SK-N-SH treated with all-trans-retinoic acid at 6 μM for 48 hours (cell line): ENCODE measurements at regions not wholly inside any gene's neighbourhood (a gene's known extent, or its start where the extent isn't known, plus 50 kb on each side); places are given as distances from the start of the nearest gene placed in this dataset.

Experiments used
- ATAC-seq: fragments of 200-7000 bp; cut with Tn5 transposase; 3 replicates; pipeline ENCODE4 v1.9.1; 2020; ENCODE audit warnings: mild to moderate bottlenecking, moderate library complexity
- ARNTL ChIP-seq: fragments of 450-650 bp; formaldehyde crosslinking; IDR thresholded peaks from 2 replicates; pipeline ENCODE4 v1.5.0; 2020; ENCODE audit warnings: low read depth, mild to moderate bottlenecking, moderate library complexity, borderline replicate concordance
- CSDC2 ChIP-seq: fragments of 250-450 bp; sonication (Bioruptor Pico); IDR thresholded peaks from 2 replicates; pipeline ENCODE4 v1.5.0; 2020; ENCODE audit warnings: mild to moderate bottlenecking, moderate library complexity
- ESRRG ChIP-seq: fragments of 250-450 bp; sonication (Bioruptor Pico); IDR thresholded peaks from 2 replicates; pipeline ENCODE4 v1.6.1; 2021; ENCODE audit warnings: mild to moderate bottlenecking
- GLIS3 ChIP-seq: fragments of 250-450 bp; sonication (Bioruptor Pico); IDR thresholded peaks from 2 replicates; pipeline ENCODE4 v1.5.0; 2020; ENCODE audit warnings: mild to moderate bottlenecking, moderate library complexity
- ISL1 ChIP-seq: fragments of 250-450 bp; sonication (Bioruptor Pico); IDR thresholded peaks from 2 replicates; pipeline ENCODE4 v2.1.2; 2022; ENCODE audit warnings: mild to moderate bottlenecking, moderate library complexity
- OSR1 ChIP-seq: fragments of 250-450 bp; sonication (Bioruptor Pico); IDR thresholded peaks from 2 replicates; pipeline ENCODE4 v1.8.0; 2022; ENCODE audit warnings: moderate library complexity, mild to moderate bottlenecking, inconsistent platforms
- PATZ1 ChIP-seq: fragments of 250-450 bp; sonication (Bioruptor Pico); IDR thresholded peaks from 2 replicates; pipeline ENCODE4 v1.8.0; 2020; ENCODE audit warnings: mild to moderate bottlenecking, moderate library complexity, borderline replicate concordance
- RARB ChIP-seq: fragments of 250-450 bp; sonication (Bioruptor Pico); IDR thresholded peaks from 2 replicates; pipeline ENCODE4 v1.8.0; 2021; ENCODE audit warnings: mild to moderate bottlenecking, moderate library complexity
- SNAI2 ChIP-seq: fragments of 250-450 bp; sonication (Bioruptor Pico); IDR thresholded peaks from 2 replicates; pipeline ENCODE4 v1.5.0; 2020; ENCODE audit warnings: mild to moderate bottlenecking, moderate library complexity
- TOX ChIP-seq: fragments of 250-450 bp; sonication (Bioruptor Pico); IDR thresholded peaks from 2 replicates; pipeline ENCODE4 v1.8.0; 2021; ENCODE audit warnings: mild to moderate bottlenecking, moderate library complexity, borderline replicate concordance
- TSHZ2 ChIP-seq: fragments of 250-450 bp; sonication (Bioruptor Pico); IDR thresholded peaks from 2 replicates; pipeline ENCODE4 v1.5.0; 2020; ENCODE audit warnings: mild to moderate bottlenecking, moderate library complexity
- ZC3H10 ChIP-seq: fragments of 250-450 bp; sonication (Bioruptor Pico); IDR thresholded peaks from 2 replicates; pipeline ENCODE4 v1.5.1; 2021; ENCODE audit warnings: mild to moderate bottlenecking, moderate library complexity
- ZFP3 ChIP-seq: fragments of 250-450 bp; sonication (Bioruptor Pico); IDR thresholded peaks from 2 replicates; pipeline ENCODE4 v1.5.0; 2020; ENCODE audit warnings: mild to moderate bottlenecking, moderate library complexity
- ZFP30 ChIP-seq: fragments of 450-650 bp; formaldehyde crosslinking; IDR thresholded peaks from 2 replicates; pipeline ENCODE4 v1.5.0; 2022; ENCODE audit warnings: mild to moderate bottlenecking, moderate library complexity
- ZNF565 ChIP-seq: fragments of 450-650 bp; formaldehyde crosslinking; conservative IDR thresholded peaks from 2 replicates; pipeline ENCODE4 v1.5.0; 2020; ENCODE audit warnings: low read depth, mild to moderate bottlenecking, moderate library complexity
- ZNF70 ChIP-seq: fragments of 450-650 bp; formaldehyde crosslinking; IDR thresholded peaks from 2 replicates; pipeline ENCODE4 v1.5.0; 2020; ENCODE audit warnings: mild to moderate bottlenecking, moderate library complexity
- ZNF8 ChIP-seq: fragments of 450-650 bp; formaldehyde crosslinking; IDR thresholded peaks from 2 replicates; pipeline ENCODE4 v1.5.0; 2020; ENCODE audit warnings: mild to moderate bottlenecking, moderate library complexity
- TF ChIP-seq, protein P1 (sequence below): fragments of 250-450 bp; sonication (Bioruptor Pico); IDR thresholded peaks from 2 replicates; pipeline ENCODE4 v1.8.0; 2021; ENCODE audit warnings: low read depth, mild to moderate bottlenecking, moderate library complexity, borderline replicate concordance
- TF ChIP-seq, protein P2 (sequence below): fragments of 250-450 bp; sonication (Bioruptor Pico); IDR thresholded peaks from 2 replicates; pipeline ENCODE4 v1.5.1; 2020; ENCODE audit warnings: low read depth, mild to moderate bottlenecking, moderate library complexity
- TF ChIP-seq, protein P3 (sequence below): fragments of 250-450 bp; sonication (Bioruptor Pico); IDR thresholded peaks from 2 replicates; pipeline ENCODE4 v1.5.1; 2021; ENCODE audit warnings: mild to moderate bottlenecking, moderate library complexity

- no peak for ATAC-seq
- TF ChIP-seq TOX (CRISPR knock-in tag): no peak
- TF ChIP-seq CSDC2 (CRISPR knock-in tag): no peak
- TF ChIP-seq SNAI2 (CRISPR knock-in tag): no peak
- TF ChIP-seq, protein P1, sequence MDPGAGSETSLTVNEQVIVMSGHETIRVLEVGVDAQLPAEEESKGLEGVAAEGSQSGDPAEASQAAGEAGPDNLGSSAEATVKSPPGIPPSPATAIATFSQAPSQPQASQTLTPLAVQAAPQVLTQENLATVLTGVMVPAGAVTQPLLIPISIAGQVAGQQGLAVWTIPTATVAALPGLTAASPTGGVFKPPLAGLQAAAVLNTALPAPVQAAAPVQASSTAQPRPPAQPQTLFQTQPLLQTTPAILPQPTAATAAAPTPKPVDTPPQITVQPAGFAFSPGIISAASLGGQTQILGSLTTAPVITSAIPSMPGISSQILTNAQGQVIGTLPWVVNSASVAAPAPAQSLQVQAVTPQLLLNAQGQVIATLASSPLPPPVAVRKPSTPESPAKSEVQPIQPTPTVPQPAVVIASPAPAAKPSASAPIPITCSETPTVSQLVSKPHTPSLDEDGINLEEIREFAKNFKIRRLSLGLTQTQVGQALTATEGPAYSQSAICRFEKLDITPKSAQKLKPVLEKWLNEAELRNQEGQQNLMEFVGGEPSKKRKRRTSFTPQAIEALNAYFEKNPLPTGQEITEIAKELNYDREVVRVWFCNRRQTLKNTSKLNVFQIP (CRISPR knock-in tag): no peak
- TF ChIP-seq, protein P2, sequence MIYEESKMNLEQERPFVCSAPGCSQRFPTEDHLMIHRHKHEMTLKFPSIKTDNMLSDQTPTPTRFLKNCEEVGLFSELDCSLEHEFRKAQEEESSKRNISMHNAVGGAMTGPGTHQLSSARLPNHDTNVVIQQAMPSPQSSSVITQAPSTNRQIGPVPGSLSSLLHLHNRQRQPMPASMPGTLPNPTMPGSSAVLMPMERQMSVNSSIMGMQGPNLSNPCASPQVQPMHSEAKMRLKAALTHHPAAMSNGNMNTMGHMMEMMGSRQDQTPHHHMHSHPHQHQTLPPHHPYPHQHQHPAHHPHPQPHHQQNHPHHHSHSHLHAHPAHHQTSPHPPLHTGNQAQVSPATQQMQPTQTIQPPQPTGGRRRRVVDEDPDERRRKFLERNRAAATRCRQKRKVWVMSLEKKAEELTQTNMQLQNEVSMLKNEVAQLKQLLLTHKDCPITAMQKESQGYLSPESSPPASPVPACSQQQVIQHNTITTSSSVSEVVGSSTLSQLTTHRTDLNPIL (CRISPR knock-in tag): no peak
- no peak for TF ChIP-seq ARNTL (CRISPR knock-in tag)
- TF ChIP-seq ESRRG: no peak
- TF ChIP-seq ZC3H10 (CRISPR knock-in tag): no peak
- TF ChIP-seq ZNF565 (CRISPR knock-in tag): no peak
- TF ChIP-seq GLIS3: no peak
- TF ChIP-seq OSR1 (CRISPR knock-in tag): no peak
- no peak for TF ChIP-seq PATZ1 (CRISPR knock-in tag)
- no peak for TF ChIP-seq ZFP3
- no peak for TF ChIP-seq ISL1 (CRISPR knock-in tag)
- TF ChIP-seq ZNF8 (CRISPR knock-in tag): no peak
- TF ChIP-seq RARB (CRISPR knock-in tag): no peak
These were observed 379.1 kb downstream of the TENT5A start for GRCh38 chr6:81373414-81373813.

DNA sequence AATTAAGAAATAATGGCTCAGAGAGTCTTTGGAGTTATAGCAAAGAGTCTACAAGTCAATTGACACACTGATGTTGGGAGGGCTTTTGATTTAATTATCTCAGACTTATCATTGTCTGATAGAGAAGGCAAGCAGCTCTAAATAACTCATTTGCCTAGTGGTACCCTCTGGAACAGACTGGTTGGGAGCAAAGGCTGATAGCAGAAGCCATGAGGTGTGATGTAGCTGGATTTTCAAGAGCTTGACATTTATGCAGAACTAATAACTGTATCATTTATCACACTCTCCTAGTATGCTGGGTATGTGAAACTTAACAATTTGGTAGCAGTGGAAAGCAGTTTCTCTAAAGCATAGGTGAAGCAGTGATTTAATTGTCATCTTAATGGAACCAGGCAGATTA, 380.6 kb downstream of the TENT5A start:
- TF ChIP-seq ISL1 (CRISPR knock-in tag) (no peak), TOX (CRISPR knock-in tag) (no peak), ZNF70 (CRISPR knock-in tag) (no peak), SNAI2 (CRISPR knock-in tag) (no peak), RARB (CRISPR knock-in tag) (no peak), TSHZ2 (CRISPR knock-in tag) (no peak), ESRRG (no peak), ZNF565 (CRISPR knock-in tag) (no peak), ZFP30 (CRISPR knock-in tag) (no peak)
- TF ChIP-seq, protein P2 (CRISPR knock-in tag): no peak
- TF ChIP-seq, protein P3, sequence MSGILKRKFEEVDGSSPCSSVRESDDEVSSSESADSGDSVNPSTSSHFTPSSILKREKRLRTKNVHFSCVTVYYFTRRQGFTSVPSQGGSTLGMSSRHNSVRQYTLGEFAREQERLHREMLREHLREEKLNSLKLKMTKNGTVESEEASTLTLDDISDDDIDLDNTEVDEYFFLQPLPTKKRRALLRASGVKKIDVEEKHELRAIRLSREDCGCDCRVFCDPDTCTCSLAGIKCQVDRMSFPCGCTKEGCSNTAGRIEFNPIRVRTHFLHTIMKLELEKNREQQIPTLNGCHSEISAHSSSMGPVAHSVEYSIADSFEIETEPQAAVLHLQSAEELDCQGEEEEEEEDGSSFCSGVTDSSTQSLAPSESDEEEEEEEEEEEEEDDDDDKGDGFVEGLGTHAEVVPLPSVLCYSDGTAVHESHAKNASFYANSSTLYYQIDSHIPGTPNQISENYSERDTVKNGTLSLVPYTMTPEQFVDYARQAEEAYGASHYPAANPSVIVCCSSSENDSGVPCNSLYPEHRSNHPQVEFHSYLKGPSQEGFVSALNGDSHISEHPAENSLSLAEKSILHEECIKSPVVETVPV: no peak
- TF ChIP-seq, protein P1 (CRISPR knock-in tag): no peak
- TF ChIP-seq, all 23 proteins: peak for 0
- ATAC-seq: no peak
